PFSK-1 (cell line): ENCODE measurements at regions not wholly inside any gene's neighbourhood (a gene's known extent, or its start where the extent isn't known, plus 50 kb on each side); places are given as distances from the start of the nearest gene placed in this dataset.

Experiments used
- FOXP2 ChIP-seq: optimal IDR thresholded peaks from 2 replicates; pipeline ENCODE3; 2011; ENCODE audit warnings: borderline replicate concordance, control low read depth, inconsistent platforms; ENCODE audit not compliant: insufficient read depth; ENCODE audit errors: extremely low read length, extremely low read depth
- POLR2AphosphoS5 ChIP-seq: IDR thresholded peaks from 2 replicates; pipeline ENCODE4 v1.6.1; 2012; ENCODE audit warnings: low read depth, mild to moderate bottlenecking, control low read depth, low read length, moderate library complexity
- SIN3A ChIP-seq: IDR thresholded peaks from 2 replicates; pipeline ENCODE4 v1.6.1; 2012; ENCODE audit warnings: mild to moderate bottlenecking, low read length, moderate library complexity, borderline replicate concordance; ENCODE audit not compliant: insufficient read depth
- TAF1 ChIP-seq: IDR thresholded peaks from 2 replicates; pipeline ENCODE4 v1.6.1; 2012; ENCODE audit warnings: low read length, control low read depth, borderline replicate concordance; ENCODE audit not compliant: insufficient read depth
- TF ChIP-seq, protein P1 (sequence below), 2 experiments: IDR thresholded peaks; 2 replicates each; pipeline versions ENCODE4 v1.6.1 to v1.8.0; 2011 to 2012; ENCODE audit warnings: low read depth in 2 of 2, low read length in 2 of 2, control low read depth in 1 of 2, inconsistent platforms in 1 of 2, mild to moderate bottlenecking in 1 of 2, moderate library complexity in 1 of 2; ENCODE audit not compliant: insufficient read depth in 1 of 2

DNA sequence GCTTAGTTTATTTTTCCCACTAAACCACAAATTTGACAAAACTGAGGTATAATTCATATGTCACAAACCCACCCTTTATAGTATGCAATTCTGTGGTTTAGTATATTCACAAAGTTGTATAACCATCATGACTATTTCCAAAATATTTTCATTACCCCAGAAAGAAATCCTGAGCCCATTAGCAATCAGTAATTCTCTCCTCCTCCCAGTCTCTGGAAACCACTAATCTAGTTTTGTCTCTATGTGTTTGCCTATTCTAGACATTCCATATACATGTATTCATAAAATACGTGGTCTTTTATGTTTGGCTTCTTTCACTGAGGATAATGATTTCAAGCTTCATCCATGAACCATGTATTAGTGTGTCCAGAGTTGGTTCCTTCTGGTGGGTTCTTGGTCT, 267.6 kb downstream of the AEBP2 start:
- no peak for TF ChIP-seq POLR2AphosphoS5
- TF ChIP-seq TAF1 = no peak
- TF ChIP-seq SIN3A = no peak
- TF ChIP-seq, protein P1, sequence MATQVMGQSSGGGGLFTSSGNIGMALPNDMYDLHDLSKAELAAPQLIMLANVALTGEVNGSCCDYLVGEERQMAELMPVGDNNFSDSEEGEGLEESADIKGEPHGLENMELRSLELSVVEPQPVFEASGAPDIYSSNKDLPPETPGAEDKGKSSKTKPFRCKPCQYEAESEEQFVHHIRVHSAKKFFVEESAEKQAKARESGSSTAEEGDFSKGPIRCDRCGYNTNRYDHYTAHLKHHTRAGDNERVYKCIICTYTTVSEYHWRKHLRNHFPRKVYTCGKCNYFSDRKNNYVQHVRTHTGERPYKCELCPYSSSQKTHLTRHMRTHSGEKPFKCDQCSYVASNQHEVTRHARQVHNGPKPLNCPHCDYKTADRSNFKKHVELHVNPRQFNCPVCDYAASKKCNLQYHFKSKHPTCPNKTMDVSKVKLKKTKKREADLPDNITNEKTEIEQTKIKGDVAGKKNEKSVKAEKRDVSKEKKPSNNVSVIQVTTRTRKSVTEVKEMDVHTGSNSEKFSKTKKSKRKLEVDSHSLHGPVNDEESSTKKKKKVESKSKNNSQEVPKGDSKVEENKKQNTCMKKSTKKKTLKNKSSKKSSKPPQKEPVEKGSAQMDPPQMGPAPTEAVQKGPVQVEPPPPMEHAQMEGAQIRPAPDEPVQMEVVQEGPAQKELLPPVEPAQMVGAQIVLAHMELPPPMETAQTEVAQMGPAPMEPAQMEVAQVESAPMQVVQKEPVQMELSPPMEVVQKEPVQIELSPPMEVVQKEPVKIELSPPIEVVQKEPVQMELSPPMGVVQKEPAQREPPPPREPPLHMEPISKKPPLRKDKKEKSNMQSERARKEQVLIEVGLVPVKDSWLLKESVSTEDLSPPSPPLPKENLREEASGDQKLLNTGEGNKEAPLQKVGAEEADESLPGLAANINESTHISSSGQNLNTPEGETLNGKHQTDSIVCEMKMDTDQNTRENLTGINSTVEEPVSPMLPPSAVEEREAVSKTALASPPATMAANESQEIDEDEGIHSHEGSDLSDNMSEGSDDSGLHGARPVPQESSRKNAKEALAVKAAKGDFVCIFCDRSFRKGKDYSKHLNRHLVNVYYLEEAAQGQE (IDR thresholded peaks at IDR 0.05; ENCODE audit: insufficient read depth in 1 of 2, low read depth in 2 of 2, low read length in 2 of 2) = no peak
- TF ChIP-seq FOXP2 = no peak
